Dendritic cell treated with granulocyte-macrophage colony-stimulating factor and Interleukin-4, amounts not matched to agents 40 ng/mL and 50 ng/mL, for 4 days (primary cell): ENCODE measurements at regions not wholly inside any gene's neighbourhood (a gene's known extent, or its start where the extent isn't known, plus 50 kb on each side); places are given as distances from the start of the nearest gene placed in this dataset.
"Not testable (repeated sequence)": the region's sequence is repeated elsewhere in the genome, so short reads cannot be mapped to it uniquely, and the experiment has no call there.

ENCODE experiments used
- H3K27ac Mint-ChIP-seq: one replicate; pipeline ENCODE4 v1.8.0; 2022; ENCODE audit warnings: mild to moderate bottlenecking, mixed read lengths
- H3K27me3 Mint-ChIP-seq: one replicate; pipeline ENCODE4 v1.8.0; 2022; ENCODE audit warnings: mild to moderate bottlenecking, mixed read lengths
- H3K36me3 Mint-ChIP-seq: one replicate; pipeline ENCODE4 v1.8.0; 2022; ENCODE audit warnings: low read depth, mixed read lengths
- H3K4me1 Mint-ChIP-seq: one replicate; pipeline ENCODE4 v1.8.0; 2022; ENCODE audit warnings: low read depth, mixed read lengths
- H3K4me3 Mint-ChIP-seq: one replicate; pipeline ENCODE4 v1.8.0; 2022; ENCODE audit warnings: mild to moderate bottlenecking, moderate library complexity, mixed read lengths
- H3K9me3 Mint-ChIP-seq: one replicate; pipeline ENCODE4 v1.8.0; 2022; ENCODE audit warnings: mixed read lengths
- intact Hi-C: fragments of 100-400 bp; cut with micrococcal nuclease; formaldehyde crosslinking; loops from one replicate; pipeline ENCODE4 v1.15.0; 2022

DNA sequence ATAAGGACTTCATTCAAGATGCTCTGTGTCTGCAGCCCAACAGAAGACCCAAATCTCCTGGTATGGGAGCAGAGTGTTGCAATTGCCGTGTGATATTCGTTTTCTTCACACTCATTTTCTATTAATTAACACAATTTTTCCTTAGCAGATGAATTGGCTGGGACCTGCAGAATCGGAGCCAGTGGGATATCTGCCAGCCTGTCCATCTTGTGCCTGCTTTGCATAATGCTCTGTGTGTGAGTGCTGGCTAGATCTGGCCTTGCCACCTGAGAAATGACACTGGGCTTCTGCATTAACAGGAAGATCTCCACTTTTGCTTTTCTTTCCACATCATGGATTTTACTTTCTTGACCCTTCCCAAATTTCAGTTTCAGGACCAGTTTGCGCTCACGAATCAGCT lies 70.4 kb upstream of the GPR158 start:
- Mint-ChIP-seq H3K27me3 (peaks cover 2% of the 10 kb centered on the region), H3K9me3 (no peaks in the 10 kb centered on the region), H3K4me3 (no peak overlapping the region), H3K27ac (no peak overlapping the region), H3K4me1 (no peaks in the 10 kb centered on the region), H3K36me3 (no peaks in the 10 kb centered on the region)
- intact Hi-C loops, result no loop called here

DNA sequence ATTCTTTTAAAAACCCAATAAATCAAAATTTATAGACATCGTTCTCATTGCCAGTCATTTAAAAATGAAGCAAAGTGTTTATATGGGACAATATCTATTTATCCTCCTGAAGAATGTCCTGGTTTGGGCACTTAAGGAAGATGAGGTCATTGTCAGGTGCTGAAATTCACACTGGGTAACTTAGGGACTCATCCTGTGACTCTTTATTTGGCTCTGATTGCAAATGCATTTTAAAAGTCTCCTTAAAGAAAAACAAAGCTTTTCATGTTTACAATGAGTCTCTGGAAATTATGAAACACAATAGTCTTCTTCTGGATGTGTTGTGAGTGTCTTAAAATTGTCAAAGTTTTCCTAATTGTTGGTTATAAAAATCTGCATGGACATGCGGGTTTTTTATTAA lies 69.5 kb upstream of the GPR158 start:
- H3K27me3 Mint-ChIP-seq, result peaks cover 2% of the 10 kb centered on the region
- H3K4me1 Mint-ChIP-seq, result no peaks in the 10 kb centered on the region
- no peak overlapping the region for H3K4me3 Mint-ChIP-seq
- no peaks in the 10 kb centered on the region for H3K36me3 Mint-ChIP-seq
- intact Hi-C loops, result no loop called here
- H3K27ac Mint-ChIP-seq, result no peak overlapping the region
- H3K9me3 Mint-ChIP-seq, result no peaks in the 10 kb centered on the region

DNA sequence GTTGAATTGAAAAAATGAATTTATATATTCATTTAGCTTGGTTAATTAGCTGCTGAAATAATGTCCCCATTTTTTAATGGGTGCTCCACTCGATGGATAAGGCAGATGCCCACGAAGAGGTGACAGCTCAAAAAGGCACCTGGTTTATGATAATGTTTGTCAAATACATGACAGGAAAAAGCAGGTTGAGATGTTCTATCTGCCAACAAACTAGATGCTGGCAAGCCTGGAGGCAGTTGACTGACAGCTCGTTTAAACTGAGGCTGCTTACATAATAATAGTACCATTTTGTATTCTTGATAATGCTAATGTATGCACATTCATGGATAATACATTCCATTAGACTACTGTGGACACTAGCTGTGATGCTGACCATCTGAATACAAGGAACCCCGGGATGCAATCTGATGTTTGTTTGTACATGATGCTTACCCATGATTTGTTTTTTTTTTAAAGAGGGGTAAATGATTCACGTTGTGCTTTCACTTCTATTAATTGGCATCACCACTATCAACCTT lies 69.0 kb upstream of the GPR158 start:
- Mint-ChIP-seq H3K9me3 (no peaks in the 10 kb centered on the region), H3K36me3 (no peaks in the 10 kb centered on the region), H3K27me3 (peaks cover 2% of the 10 kb centered on the region), H3K27ac (no peak overlapping the region), H3K4me3 (no peak overlapping the region), H3K4me1 (no peaks in the 10 kb centered on the region)
- intact Hi-C loops, result no loop called here

DNA sequence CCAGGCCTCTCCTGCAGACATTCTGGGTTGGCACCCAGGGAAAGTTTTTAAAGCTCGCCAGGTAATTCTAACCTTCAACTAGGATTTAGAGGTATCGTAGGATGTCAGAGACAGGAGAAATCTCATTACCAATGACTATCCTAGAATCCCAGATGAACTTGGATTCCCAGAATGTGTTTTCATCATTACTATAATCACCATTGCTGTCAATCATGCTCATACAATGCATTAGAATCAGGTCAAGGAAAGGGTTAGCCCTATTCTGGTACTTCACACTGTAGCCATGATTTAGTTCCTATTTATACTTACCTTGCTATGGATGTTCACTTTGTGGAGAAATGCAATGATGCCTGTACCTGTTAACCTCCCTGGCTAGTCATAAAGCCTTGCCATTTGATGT lies 67.0 kb upstream of the GPR158 start:
- H3K4me1 Mint-ChIP-seq, result no peaks in the 10 kb centered on the region
- H3K27ac Mint-ChIP-seq, result no peak overlapping the region
- H3K27me3 Mint-ChIP-seq, result peaks cover 2% of the 10 kb centered on the region
- no peaks in the 10 kb centered on the region for H3K36me3 Mint-ChIP-seq
- intact Hi-C loops, result no loop called here
- no peak overlapping the region for H3K4me3 Mint-ChIP-seq
- H3K9me3 Mint-ChIP-seq, result no peaks in the 10 kb centered on the region

DNA sequence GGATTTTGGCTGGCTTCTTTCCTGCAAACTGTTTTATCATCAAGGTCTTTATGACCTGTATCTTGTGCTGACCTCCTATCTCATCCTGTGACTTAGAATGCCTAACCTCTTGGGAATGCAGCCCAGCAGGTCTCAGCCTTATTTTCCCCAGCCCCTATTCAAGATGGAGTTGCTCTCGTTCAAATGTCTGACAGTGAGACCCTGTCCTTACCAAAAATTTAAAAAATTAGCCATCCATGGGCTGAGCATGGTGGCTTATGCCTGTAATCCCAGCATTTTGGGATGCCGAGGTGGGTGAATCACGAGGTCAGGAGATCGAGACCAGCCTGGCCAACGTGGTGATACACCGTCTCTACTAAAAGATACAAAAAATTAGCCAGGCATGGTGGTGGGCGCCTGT lies 64.9 kb upstream of the GPR158 start:
- H3K27me3 Mint-ChIP-seq, H3K36me3 Mint-ChIP-seq, intact Hi-C loops, H3K9me3 Mint-ChIP-seq, H3K4me3 Mint-ChIP-seq, H3K4me1 Mint-ChIP-seq, H3K27ac Mint-ChIP-seq: not testable (repeated sequence)

DNA sequence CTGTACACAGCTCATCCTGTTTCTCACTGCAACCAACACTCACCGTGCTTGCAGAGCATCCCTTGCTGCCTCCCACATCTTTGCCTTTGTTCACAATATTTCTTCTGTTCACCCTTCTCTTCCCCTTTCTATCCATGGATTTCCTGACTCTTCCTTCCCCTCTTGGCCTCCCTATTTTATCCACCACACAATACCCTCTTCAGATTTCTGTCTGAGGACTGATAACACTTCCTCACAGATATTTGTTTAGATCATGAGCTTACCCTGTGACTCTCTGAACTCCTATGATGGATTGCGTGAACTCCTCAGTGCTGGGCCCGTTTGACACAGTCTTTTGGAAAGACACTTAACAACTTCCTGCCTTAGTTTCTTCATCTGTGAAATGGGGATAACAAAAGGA lies 62.8 kb upstream of the GPR158 start:
- no peaks in the 10 kb centered on the region for H3K9me3 Mint-ChIP-seq
- no peak overlapping the region for H3K27ac Mint-ChIP-seq
- H3K4me3 Mint-ChIP-seq, result no peak overlapping the region
- intact Hi-C loops, result no loop called here
- no peaks in the 10 kb centered on the region for H3K36me3 Mint-ChIP-seq
- no peaks in the 10 kb centered on the region for H3K4me1 Mint-ChIP-seq
- H3K27me3 Mint-ChIP-seq, result peaks cover 8% of the 10 kb centered on the region

DNA sequence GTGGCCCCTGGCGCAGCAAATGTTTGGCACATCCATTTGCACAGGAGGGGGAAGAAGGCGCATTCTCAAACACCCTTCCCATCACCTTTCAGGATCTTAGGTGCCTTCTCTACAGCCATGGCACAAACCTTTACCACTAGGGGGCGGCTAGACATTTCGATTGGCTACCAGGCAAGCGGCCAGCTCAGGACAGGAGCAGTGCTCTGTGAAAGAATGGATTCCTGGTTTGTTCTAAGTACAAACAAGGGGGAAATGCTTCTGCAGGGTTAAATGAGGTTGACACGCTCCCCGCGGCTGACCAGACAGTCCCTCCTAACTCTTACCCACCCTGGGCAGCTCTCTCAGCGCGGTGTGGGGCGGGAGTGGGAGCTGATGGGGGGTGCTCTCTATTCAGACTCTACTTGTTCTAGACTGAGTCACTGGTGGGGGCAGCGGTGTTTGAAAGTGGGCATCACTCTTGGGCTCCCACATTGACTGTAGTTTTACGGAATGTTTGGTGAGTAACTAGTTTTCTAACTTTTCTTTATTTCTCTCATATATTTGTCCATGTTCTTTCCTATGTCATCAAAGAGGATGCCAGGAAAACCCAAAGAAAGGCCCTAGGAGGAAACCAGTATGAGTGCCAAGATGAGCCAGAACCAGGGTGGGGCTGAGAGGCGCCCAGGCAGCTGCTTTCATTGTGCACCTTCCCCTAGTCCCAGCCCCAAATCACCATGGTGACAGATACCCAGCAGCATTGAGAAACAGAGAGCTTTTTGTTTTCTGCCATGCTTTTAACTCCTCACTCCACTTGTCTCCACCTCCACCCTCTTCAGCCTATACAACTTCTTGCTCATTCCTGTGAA lies 61.4 kb upstream of the GPR158 start:
- Mint-ChIP-seq H3K4me3 (no peak overlapping the region), H3K9me3 (no peaks in the 10 kb centered on the region), H3K27me3 (peaks cover 8% of the 10 kb centered on the region), H3K27ac (no peak overlapping the region), H3K36me3 (no peaks in the 10 kb centered on the region), H3K4me1 (no peaks in the 10 kb centered on the region)
- intact Hi-C loops, result no loop called here

DNA sequence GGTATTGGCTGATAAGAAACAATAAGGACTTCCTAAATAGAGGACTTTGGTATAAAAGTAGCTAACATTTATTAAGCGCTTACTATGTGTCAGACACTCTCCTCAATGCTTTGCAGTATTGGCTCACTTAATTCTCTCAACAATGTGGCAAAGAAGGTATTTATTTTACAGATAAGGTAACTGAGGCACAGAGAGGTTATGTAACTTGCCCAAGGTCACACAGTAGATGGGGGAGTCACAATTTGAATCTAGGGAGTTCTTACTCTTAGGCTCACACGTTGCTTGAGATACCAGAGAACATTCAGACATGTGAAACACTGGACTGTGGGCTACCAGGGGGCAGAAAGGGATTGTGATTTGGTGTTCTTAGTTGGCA lies 60.8 kb upstream of the GPR158 start:
- H3K27ac Mint-ChIP-seq, result no peak overlapping the region
- H3K4me1 Mint-ChIP-seq, result no peaks in the 10 kb centered on the region
- intact Hi-C loops, result no loop called here
- no peaks in the 10 kb centered on the region for H3K36me3 Mint-ChIP-seq
- no peak overlapping the region for H3K4me3 Mint-ChIP-seq
- H3K9me3 Mint-ChIP-seq, result no peaks in the 10 kb centered on the region
- peaks cover 8% of the 10 kb centered on the region for H3K27me3 Mint-ChIP-seq

DNA sequence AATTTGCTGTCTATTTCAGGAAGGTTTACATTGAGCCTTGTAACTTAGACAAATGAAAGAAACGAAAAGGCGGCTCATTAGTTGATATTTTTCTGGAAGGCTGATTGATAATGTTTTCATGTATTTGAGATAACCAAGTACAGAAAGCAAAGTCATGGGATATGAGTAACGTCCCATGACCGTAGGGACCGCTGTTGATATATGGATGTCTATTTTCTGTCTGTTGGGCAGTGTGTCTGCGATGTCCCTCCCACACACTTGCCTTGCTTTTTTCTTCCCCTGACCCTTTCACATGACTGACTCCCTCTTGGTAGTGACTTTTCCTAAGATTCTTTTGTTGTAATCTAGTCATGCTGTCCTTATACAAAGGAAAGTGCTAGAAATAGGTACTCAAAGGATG lies 57.0 kb upstream of the GPR158 start:
- Mint-ChIP-seq H3K4me1 (no peaks in the 10 kb centered on the region), H3K9me3 (no peaks in the 10 kb centered on the region), H3K36me3 (no peaks in the 10 kb centered on the region), H3K4me3 (no peak overlapping the region), H3K27me3 (peaks cover 6% of the 10 kb centered on the region), H3K27ac (no peak overlapping the region)
- intact Hi-C loops, result no loop called here

DNA sequence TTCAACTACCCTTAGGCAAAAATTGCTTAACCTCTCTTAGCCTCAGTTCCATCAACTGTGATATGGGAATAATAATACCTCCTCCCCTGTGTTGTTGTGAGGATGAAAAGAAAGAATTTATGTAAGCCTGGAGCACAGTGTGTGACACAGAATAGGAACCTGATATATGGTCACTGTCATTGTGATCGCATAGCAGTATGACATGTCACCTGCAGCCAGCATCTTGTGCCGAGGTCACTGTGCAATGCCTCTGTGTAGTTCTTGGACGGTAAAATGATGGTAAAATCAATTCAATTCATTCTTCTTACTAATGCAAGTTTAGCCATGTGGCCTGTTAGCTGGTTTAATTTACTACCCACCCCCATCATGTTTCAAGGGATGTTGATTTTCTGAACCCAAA lies 54.6 kb upstream of the GPR158 start:
- intact Hi-C loops, result no loop called here
- Mint-ChIP-seq H3K9me3 (no peaks in the 10 kb centered on the region), H3K27ac (no peak overlapping the region), H3K4me1 (no peaks in the 10 kb centered on the region), H3K4me3 (no peak overlapping the region), H3K36me3 (no peaks in the 10 kb centered on the region), H3K27me3 (no peaks in the 10 kb centered on the region)
